Naive thymus-derived CD4-positive, alpha-beta T cell (primary cell): ENCODE measurements at regions not wholly inside any gene's neighbourhood (a gene's known extent, or its start where the extent isn't known, plus 50 kb on each side); places are given as distances from the start of the nearest gene placed in this dataset.

ENCODE experiments used
- ATAC-seq: fragments of 150-1000 bp; cut with Tn5 transposase; 2 replicates; pipeline ENCODE4 v1.10.0; 2021; ENCODE audit warnings: mild to moderate bottlenecking, moderate library complexity
- CTCF ChIA-PET: fragments of 350-600 bp; sonication (Branson Sonifier 250); formaldehyde crosslinking; loops from one replicate; lab custom pipeline; 2021; ENCODE audit warnings: antibody characterized with exemption; lab: Charles Lee
- POLR2A ChIA-PET: fragments of 350-600 bp; sonication (Branson Sonifier 250); formaldehyde crosslinking; loops from one replicate; lab custom pipeline; 2021; ENCODE audit warnings: antibody characterized with exemption, inconsistent platforms; lab: Charles Lee
- DNase-seq, 9 donors: peaks; one replicate each; pipeline versions ENCODE4 v3.0.0 to v3.0.0-alpha.2; 2020 to 2022; ENCODE audit warnings: mixed read lengths in 1 of 9
- H3K27ac ChIP-seq: one replicate; pipeline ENCODE4 v1.7.0; 2013; ENCODE audit warnings: mild to moderate bottlenecking, low read depth, low read length, moderate library complexity
- H3K27me3 ChIP-seq, 2 donors: one replicate each; pipeline ENCODE4 v1.7.0; 2013; ENCODE audit warnings: low read length in 2 of 2, mild to moderate bottlenecking in 2 of 2, moderate library complexity in 2 of 2; ENCODE audit not compliant: control insufficient read depth in 2 of 2, insufficient read depth in 2 of 2
- H3K36me3 ChIP-seq, 3 experiments: 1 replicate in 2 of 3; 2 replicates in 1 of 3; pipeline ENCODE4 v1.7.0; 2013; ENCODE audit warnings: low read length in 3 of 3, mild to moderate bottlenecking in 3 of 3, moderate library complexity in 1 of 3; ENCODE audit not compliant: insufficient read depth in 3 of 3, control insufficient read depth in 2 of 3
- H3K4me1 ChIP-seq, 2 donors: one replicate each; pipeline ENCODE4 v1.7.0; 2013; ENCODE audit warnings: low read length in 2 of 2, mild to moderate bottlenecking in 2 of 2, moderate library complexity in 1 of 2; ENCODE audit not compliant: control insufficient read depth in 2 of 2, insufficient read depth in 2 of 2
- H3K4me3 ChIP-seq: 2 replicates; pipeline ENCODE4 v1.7.0; 2013; ENCODE audit warnings: mild to moderate bottlenecking, low read length
- H3K9me3 ChIP-seq, 3 experiments: 1 replicate in 2 of 3; 2 replicates in 1 of 3; pipeline ENCODE4 v1.7.0; 2013; ENCODE audit warnings: low read length in 3 of 3; ENCODE audit not compliant: control insufficient read depth in 2 of 3
- H3K27ac Mint-ChIP-seq, 9 donors: one replicate each; pipeline ENCODE4 v1.8.0; 2020 to 2022; ENCODE audit warnings: mixed read lengths in 9 of 9, mild to moderate bottlenecking in 8 of 9, moderate library complexity in 5 of 9, inconsistent platforms in 2 of 9
- H3K27me3 Mint-ChIP-seq, 5 donors: one replicate each; pipeline ENCODE4 v1.8.0; 2021 to 2022; ENCODE audit warnings: mixed read lengths in 5 of 5, mild to moderate bottlenecking in 1 of 5
- H3K36me3 Mint-ChIP-seq, 5 donors: one replicate each; pipeline ENCODE4 v1.8.0; 2020 to 2022; ENCODE audit warnings: mixed read lengths in 5 of 5, mild to moderate bottlenecking in 3 of 5, inconsistent platforms in 1 of 5
- H3K4me1 Mint-ChIP-seq, 7 donors: one replicate each; pipeline ENCODE4 v1.8.0; 2020 to 2022; ENCODE audit warnings: mixed read lengths in 7 of 7, mild to moderate bottlenecking in 3 of 7, inconsistent platforms in 1 of 7
- H3K4me3 Mint-ChIP-seq, 10 donors: one replicate each; pipeline ENCODE4 v1.8.0; 2020 to 2022; ENCODE audit warnings: mild to moderate bottlenecking in 10 of 10, mixed read lengths in 10 of 10, moderate library complexity in 6 of 10, inconsistent platforms in 2 of 10
- H3K9me3 Mint-ChIP-seq, 11 donors: one replicate each; pipeline ENCODE4 v1.8.0; 2020 to 2022; ENCODE audit warnings: mixed read lengths in 11 of 11, mild to moderate bottlenecking in 4 of 11, inconsistent platforms in 1 of 11, moderate library complexity in 1 of 11
- intact Hi-C, 2 donors: fragments of 100-400 bp; cut with micrococcal nuclease; formaldehyde crosslinking; loops; one replicate each; pipeline ENCODE4 v1.15.1; 2023

GRCh38 chr5:17690473-17690872, 56.2 kb downstream of the TAF11L14 start:
- DNase-seq (no peak), ATAC-seq (no peak)
- Histone ChIP-seq H3K9me3 (no peaks in the 10 kb centered on the region), H3K4me1 (no peaks in the 10 kb centered on the region), H3K27me3 (no peaks in the 10 kb centered on the region), H3K36me3 (no peaks in the 10 kb centered on the region), H3K27ac (no peak overlapping the region), H3K4me3 (no peak overlapping the region)
- ChIA-PET POLR2A (no interaction called here), CTCF (no interaction called here)
- Mint-ChIP-seq H3K27ac (no peak overlapping the region), H3K9me3 (peaks cover 7 to 54% (median 17%) of the 10 kb centered on the region in 11 donors), H3K36me3 (peaks cover 0 to 5% (median 0%) of the 10 kb centered on the region in 5 donors), H3K4me1 (no peaks in the 10 kb centered on the region), H3K4me3 (no peak overlapping the region), H3K27me3 (no peaks in the 10 kb centered on the region)
- intact Hi-C loops: no loop called here

DNA sequence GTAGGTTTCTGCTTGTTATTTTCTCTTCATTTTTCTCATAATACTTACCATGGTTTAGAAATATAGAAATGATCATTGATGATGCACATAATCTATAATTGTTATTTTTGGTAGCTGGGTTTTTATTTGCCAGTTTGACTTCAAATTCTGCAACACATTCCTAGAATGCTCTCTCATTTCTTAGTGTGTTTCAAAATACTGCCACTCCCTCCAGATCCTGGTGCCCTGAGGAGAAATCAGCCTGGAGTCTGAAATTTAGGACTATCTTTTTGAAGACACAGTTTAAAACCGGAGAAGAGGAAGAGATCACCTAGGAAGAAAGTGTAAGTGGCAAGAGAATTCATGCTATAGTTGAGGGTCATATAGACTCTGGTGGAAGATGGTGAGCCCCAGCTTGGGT, 57.5 kb downstream of the TAF11L14 start:
- H3K9me3 Mint-ChIP-seq: peaks cover 8 to 51% (median 17%) of the 10 kb centered on the region in 11 donors
- ChIA-PET POLR2A (no interaction called here), CTCF (no interaction called here)
- no peak overlapping the region for H3K27ac ChIP-seq
- H3K36me3 ChIP-seq: no peaks in the 10 kb centered on the region
- no peak for ATAC-seq
- H3K4me3 Mint-ChIP-seq: no peak overlapping the region
- no peaks in the 10 kb centered on the region for H3K27me3 ChIP-seq
- H3K36me3 Mint-ChIP-seq: peaks cover 0 to 5% (median 0%) of the 10 kb centered on the region in 5 donors
- H3K4me1 ChIP-seq: no peaks in the 10 kb centered on the region
- H3K27ac Mint-ChIP-seq: no peak overlapping the region
- no peaks in the 10 kb centered on the region for H3K27me3 Mint-ChIP-seq
- intact Hi-C loops: no loop called here
- no peaks in the 10 kb centered on the region for H3K4me1 Mint-ChIP-seq
- H3K9me3 ChIP-seq: no peaks in the 10 kb centered on the region
- DNase-seq: no peak
- no peak overlapping the region for H3K4me3 ChIP-seq

GRCh38 chr5:17694371-17694770, 60.1 kb downstream of the TAF11L14 start:
- no peaks in the 10 kb centered on the region for H3K27me3 ChIP-seq
- no peaks in the 10 kb centered on the region for H3K36me3 ChIP-seq
- Mint-ChIP-seq H3K27me3 (no peaks in the 10 kb centered on the region), H3K27ac (no peak overlapping the region), H3K4me3 (no peak overlapping the region), H3K36me3 (peaks cover 0 to 5% (median 0%) of the 10 kb centered on the region in 5 donors), H3K4me1 (no peaks in the 10 kb centered on the region), H3K9me3 (peaks cover 7 to 54% (median 16%) of the 10 kb centered on the region in 11 donors)
- no peak for ATAC-seq
- CTCF ChIA-PET: no interaction called here
- intact Hi-C loops: no loop called here
- DNase-seq: no peak
- no peaks in the 10 kb centered on the region for H3K9me3 ChIP-seq
- no peaks in the 10 kb centered on the region for H3K4me1 ChIP-seq
- POLR2A ChIA-PET: no interaction called here
- no peak overlapping the region for H3K4me3 ChIP-seq
- no peak overlapping the region for H3K27ac ChIP-seq

GRCh38 chr5:17694914-17695313, 60.7 kb downstream of the TAF11L14 start:
- DNase-seq (no peak), ATAC-seq (peak; percentile 31)
- Mint-ChIP-seq H3K36me3 (peaks cover 0 to 5% (median 0%) of the 10 kb centered on the region in 5 donors), H3K4me1 (no peaks in the 10 kb centered on the region), H3K9me3 (peaks cover 7 to 55% (median 16%) of the 10 kb centered on the region in 11 donors), H3K27ac (no peak overlapping the region), H3K27me3 (no peaks in the 10 kb centered on the region), H3K4me3 (no peak overlapping the region)
- Histone ChIP-seq H3K27me3 (no peaks in the 10 kb centered on the region), H3K9me3 (no peaks in the 10 kb centered on the region), H3K27ac (no peak overlapping the region), H3K4me1 (no peaks in the 10 kb centered on the region), H3K4me3 (no peak overlapping the region), H3K36me3 (no peaks in the 10 kb centered on the region)
- ChIA-PET POLR2A (no interaction called here), CTCF (no interaction called here)
- intact Hi-C loops: no loop called here

DNA sequence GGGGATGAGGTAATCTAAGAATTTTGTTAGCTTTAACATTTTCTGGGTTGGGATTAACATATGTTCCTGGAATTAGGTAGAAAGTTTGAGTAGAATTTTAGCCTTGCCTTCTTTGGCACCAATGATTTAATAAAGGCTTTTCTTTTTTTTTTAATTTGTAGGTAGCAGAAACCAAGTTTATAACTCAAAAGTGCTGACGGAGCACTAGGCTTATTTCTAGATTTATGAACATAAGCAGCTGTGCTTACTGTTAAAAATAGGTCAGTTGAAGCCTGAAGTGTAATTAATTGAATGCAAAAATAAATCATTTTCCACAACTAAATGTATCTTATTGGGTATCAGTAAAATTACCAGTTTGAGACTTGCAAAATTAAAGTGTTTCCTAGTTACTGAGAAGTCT, 62.4 kb downstream of the TAF11L14 start:
- Histone ChIP-seq H3K27me3 (no peaks in the 10 kb centered on the region), H3K4me3 (no peak overlapping the region), H3K36me3 (no peaks in the 10 kb centered on the region), H3K4me1 (no peaks in the 10 kb centered on the region), H3K9me3 (peaks cover 0 to 4% (median 0%) of the 10 kb centered on the region in 3 experiments), H3K27ac (no peak overlapping the region)
- peaks cover 0 to 5% (median 0%) of the 10 kb centered on the region in 5 donors for H3K36me3 Mint-ChIP-seq
- no peak for ATAC-seq
- H3K4me3 Mint-ChIP-seq: no peak overlapping the region
- ChIA-PET CTCF (no interaction called here), POLR2A (no interaction called here)
- DNase-seq: no peak
- H3K9me3 Mint-ChIP-seq: peaks cover 9 to 50% (median 21%) of the 10 kb centered on the region in 11 donors
- H3K4me1 Mint-ChIP-seq: no peaks in the 10 kb centered on the region
- H3K27ac Mint-ChIP-seq: no peak overlapping the region
- H3K27me3 Mint-ChIP-seq: no peaks in the 10 kb centered on the region
- intact Hi-C loops: no loop called here

GRCh38 chr5:17697671-17698070, 63.4 kb downstream of the TAF11L14 start:
- Mint-ChIP-seq H3K9me3 (peaks cover 6 to 40% (median 14%) of the 10 kb centered on the region in 11 donors), H3K27me3 (no peaks in the 10 kb centered on the region), H3K27ac (no peak overlapping the region), H3K4me3 (no peak overlapping the region), H3K4me1 (no peaks in the 10 kb centered on the region), H3K36me3 (no peaks in the 10 kb centered on the region)
- POLR2A ChIA-PET: no interaction called here
- Histone ChIP-seq H3K27ac (no peak overlapping the region), H3K36me3 (no peaks in the 10 kb centered on the region), H3K4me1 (no peaks in the 10 kb centered on the region), H3K9me3 (peaks cover 0 to 10% (median 0%) of the 10 kb centered on the region in 3 experiments), H3K27me3 (no peaks in the 10 kb centered on the region), H3K4me3 (no peak overlapping the region)
- CTCF ChIA-PET: no interaction called here
- no peak for ATAC-seq
- no peak for DNase-seq
- intact Hi-C loops: no loop called here

- intact Hi-C loops: no loop called here
- Histone ChIP-seq H3K27ac (no peak overlapping the region), H3K27me3 (no peaks in the 10 kb centered on the region), H3K4me3 (no peak overlapping the region), H3K9me3 (no peaks in the 10 kb centered on the region), H3K36me3 (no peaks in the 10 kb centered on the region), H3K4me1 (no peaks in the 10 kb centered on the region)
- Mint-ChIP-seq H3K27me3 (no peaks in the 10 kb centered on the region), H3K36me3 (peaks cover 0 to 3% (median 0%) of the 10 kb centered on the region in 5 donors), H3K9me3 (peaks cover 2 to 21% (median 8%) of the 10 kb centered on the region in 11 donors), H3K27ac (no peak overlapping the region), H3K4me1 (no peaks in the 10 kb centered on the region), H3K4me3 (no peak overlapping the region)
- ChIA-PET POLR2A (no interaction called here), CTCF (no interaction called here)
- ATAC-seq (no peak), DNase-seq (no peak)
These were observed 74.9 kb downstream of the TAF11L14 start for GRCh38 chr5:17709011-17709710.
